ENCODE measurements at regions not wholly inside any gene's neighbourhood (a gene's known extent, or its start where the extent isn't known, plus 50 kb on each side); places are given as distances from the start of the nearest gene placed in this dataset.

DNA sequence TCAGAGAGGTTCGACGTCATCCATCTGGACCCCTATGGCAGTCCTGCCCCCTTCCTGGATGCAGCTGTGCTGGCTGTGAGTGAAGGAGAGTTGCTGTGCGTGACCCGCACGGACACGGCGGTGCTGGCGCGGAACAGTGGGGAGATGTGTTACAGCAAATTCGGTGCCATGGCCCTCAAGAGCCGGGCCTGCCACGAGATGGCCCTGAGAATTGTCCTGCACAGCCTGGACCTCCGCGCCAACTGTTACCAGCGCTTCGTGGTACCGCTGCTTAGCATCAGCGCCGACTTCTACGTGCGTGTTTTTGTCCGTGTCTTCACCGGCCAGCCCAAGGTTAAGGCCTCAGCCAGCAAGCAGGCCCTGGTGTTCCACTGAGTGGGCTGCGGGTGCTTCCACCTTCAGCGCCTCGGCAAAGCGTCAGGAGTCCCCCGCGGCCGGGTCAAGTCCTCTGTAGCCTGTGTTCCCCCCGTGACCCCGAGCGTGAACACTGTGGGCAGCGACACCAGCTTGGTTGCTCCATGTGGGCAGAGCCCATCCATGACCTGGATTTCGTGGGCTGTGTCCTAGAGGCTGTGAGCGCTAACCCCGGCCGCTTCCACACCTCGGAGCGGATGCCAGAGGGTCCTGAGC is 186.7 kb upstream of the SLITRK2 start:
- DNase-seq (ENCODE audit: low spot score), result no peak

DNA sequence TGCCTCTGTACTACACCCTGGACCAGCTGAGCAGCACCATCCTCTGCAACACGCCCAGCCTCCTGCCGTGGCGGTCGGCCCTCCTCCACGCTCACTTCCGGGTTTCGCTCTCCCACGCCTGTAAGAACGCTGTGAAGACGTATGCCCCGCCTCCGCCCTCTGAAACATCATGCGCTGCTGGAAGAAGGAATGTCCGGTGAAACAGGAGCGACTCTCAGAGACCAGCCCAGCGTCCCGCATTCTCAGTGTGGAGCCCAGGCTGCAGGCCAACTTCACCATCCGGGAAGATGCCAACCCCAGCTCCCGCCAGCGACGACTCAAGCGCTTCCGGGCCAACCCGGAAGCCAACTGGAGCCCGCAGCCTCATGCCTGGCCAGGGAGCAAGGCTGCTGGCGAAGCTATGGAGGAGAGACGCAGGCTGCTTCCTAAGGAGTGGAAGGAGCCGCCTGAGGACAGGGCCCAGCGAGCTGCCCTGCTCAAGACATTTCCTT is 186.1 kb upstream of the SLITRK2 start:
- DNase-seq (ENCODE audit: low spot score), result no peak

DNA sequence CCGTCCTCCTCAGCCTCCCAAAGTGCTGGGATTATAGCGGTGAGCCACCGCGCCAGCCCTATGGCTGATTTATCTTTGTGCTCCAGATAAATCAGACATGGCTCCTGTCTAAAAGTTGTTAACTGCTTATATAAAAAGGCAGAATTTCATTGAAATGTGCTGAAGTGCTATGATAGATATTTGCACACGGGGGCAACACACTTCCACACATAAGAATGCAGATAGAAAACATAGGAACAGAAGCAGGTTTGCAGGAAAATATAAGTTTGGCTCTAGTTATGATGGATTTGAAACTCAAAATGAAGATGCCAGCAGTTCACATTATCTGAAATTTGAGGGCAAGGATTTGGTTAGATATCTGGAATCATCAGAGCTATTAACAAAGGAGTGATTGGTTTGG is 163.1 kb upstream of the SLITRK2 start:
- DNase-seq (ENCODE audit: low spot score), result no peak

DNA sequence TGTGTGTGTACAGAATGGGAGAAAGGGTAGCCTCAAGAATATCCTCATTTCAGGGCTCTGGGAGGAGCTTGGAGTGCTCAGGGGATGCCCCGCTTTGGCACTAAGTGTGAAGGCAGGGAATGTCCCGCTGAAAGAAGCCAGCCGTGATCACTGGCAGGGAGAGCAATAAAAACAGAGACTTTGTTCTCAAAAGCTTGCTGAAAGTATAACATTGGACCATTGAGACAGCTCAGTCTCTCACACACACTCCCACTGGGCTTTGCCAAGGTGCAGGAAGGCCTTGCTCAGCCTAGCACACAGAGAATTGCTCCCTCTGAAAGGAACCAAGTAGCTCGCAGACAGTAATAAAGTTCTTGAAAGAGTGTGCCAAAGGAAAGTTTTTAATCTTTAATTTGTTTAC is 143.8 kb upstream of the SLITRK2 start:
- DNase-seq (ENCODE audit: low spot score), result no peak

DNA sequence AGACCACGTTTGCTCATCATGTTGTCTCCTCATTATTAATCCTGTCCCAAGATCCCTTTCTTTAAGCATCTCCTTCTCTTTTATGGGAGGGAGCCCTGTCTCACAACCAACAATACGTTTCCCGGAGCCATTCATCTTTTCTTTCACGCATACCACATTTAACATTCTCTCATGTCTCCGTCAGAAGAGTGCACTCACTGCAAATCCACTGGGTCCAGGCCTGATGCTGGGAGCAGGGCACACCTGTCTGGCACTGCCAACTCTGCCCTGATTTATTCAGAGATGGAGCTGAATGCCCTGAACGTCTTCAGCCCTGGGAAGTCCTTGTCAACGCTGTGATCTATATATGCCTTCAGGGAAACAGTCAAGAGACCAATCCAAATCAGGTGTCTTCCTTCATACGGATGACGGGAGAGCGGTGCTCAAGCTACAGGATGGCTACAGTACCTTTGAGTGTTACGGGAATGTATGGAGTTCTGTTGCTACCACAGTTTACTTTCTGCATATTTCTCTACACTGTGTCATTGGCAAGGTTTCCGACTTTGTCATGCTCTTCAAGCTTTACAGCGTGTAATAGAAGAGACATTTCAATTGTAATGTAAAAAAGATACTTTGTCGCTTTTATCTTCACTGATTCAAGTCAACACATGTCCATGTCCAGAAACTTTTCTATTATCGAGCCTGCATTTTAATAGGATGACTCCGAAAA is 140.4 kb upstream of the SLITRK2 start:
- DNase-seq (ENCODE audit: low spot score), result no peak

DNA sequence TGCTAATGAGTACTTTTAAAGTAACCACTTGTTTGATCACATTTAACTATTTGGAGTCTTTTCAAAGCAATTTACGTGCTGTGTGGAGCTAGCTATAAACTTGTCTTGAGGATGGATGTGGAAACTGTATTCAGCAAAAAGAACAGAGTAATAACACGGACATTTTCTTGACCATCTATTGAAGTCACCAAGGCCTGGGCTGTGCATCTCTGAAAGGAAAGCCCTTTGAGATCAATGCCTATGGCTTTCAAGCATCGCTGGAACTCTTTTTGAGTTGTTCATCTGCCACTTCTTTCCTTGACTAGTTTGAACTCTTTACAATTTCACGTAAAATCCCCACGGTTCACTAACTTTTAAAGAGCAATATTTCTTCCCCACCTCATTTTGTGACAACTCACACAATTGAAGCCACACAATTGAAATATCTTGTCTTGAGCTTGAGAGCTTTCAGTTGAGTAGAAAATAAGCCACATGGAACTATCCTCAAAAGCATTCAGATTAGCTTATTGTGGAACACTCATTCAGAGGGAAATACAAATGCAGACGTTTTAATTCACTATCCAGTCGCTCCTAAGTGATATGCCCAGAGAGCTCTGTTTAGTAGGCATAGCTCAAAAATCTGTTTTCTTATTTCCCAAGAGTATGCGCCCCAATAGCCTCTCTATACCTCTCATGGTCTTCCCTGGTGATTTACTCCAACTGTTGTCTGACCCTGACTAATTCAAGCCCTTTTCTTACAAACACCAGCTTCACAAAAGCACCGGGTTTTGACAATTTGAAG is 134.9 kb upstream of the SLITRK2 start:
- DNase-seq (ENCODE audit: low spot score), result no peak

DNA sequence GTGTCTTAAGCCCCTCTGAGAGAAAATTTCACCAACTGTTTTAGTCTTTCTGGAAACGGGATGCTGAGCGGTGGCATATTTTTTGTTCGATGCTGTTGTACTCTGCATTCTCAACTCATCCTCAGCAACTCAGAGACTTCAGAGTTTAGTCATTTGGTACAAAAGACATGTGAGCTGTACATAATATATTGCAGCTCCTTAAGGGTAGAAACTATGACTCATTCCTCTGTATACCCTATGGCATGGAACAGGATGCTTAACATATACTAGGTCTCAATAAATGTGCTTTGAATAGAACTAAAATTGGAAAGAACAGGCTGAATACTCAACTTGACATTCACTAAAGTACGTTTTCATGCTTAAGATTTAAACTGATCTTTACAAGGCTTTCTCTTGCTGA is 130.5 kb upstream of the SLITRK2 start:
- DNase-seq (ENCODE audit: low spot score), result no peak

DNA sequence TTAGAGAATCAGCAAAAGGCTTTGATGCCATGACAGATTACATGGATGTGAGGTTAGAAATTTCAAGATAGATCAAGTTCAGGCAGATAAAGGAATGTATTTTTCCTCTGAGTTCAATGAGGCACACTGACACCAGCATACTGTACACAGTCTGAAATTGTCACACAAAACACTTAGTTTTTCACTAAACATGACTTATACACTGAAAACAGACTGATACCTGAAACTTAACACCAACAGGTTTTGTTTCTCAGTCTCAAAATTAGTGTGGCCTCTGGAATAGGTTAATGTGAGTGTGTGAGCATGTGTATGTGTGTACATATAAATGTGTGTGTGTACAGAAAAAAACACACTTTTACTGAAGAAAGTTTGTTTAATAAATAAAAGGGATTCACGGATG is 129.9 kb upstream of the SLITRK2 start:
- DNase-seq (ENCODE audit: low spot score), result no peak

DNA sequence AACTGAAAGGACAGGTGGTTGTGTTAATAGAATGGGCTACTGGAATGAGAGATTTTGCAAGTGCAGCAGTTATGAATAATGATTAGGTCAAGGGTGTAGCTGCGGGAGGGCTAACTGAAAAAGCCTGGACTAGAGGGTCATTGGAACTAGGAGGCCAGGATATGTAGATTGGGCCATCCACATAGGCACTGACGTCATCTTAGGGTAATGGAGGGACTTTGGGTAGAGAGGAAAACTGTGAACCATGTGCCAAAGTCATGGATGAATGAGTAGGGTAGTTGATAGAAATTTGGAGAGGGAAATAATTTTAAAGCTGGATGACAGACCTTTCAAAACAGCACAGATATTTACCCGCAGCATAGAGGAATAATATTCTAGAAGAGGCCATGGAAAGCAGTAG is 123.6 kb upstream of the SLITRK2 start:
- no peak for DNase-seq (ENCODE audit: low spot score)

DNA sequence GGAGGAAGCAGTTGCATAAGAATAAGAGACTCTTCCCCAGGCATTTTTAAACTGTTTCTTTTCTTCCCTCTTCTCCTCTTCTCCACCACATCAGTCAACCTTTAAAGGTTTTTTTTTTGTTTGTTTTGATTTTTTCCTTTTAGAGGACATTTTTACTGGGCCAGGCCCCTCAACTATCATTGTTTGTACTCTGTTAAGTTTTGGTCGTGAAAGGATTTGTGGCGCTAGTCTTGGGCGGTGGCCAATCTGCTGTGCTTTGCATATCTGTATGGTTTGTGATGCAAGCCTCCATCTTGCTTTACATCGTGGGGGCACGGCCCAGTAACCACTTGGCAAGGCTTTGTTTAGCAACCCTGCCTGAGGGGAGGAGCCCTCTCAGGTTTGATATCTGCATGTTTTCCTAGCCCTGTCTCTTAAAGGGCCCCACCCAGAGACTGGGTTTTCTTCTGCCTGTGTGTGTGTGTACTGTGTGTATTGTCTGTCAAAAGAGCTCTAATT is 101.9 kb upstream of the SLITRK2 start:
- DNase-seq (ENCODE audit: low spot score), result no peak

DNA sequence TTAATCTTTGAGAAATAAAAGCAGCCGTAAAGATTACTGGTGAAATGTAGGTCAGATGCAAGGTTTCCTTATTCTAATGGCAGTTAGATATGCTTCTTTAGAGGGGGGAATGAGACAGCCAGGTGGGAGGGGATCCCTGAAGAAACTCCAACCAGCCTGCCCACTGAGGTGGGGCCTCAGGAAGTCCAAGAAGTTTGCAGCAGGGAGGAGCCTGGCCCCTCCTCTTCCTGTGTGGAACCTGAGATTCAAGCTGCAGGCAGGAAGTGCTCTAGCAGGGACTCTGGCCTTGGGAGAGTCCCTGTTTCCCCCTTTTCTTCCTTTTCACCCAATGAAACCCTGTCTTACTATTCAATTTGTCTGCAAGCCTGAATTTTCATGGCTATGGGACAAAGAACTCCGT is 101.4 kb upstream of the SLITRK2 start:
- no peak for DNase-seq (ENCODE audit: low spot score)

DNA sequence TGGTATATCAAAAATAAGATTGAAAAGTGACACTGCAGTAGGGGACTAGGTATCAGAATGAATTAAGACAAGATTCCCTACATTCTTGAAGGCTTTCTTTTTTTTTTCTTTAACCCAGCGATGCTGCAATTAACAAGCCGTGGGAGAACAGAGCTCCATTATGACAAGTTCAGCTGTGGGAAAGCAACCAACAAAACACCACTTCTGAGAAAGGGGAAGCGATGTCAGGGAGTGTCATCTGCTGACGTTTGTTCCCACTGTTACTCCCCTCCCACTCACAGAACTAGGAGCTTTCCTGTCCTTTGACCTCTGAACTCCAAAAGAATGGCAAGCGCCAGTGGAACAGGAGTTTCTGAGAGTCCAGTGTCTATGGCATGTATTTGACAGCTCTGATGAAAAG is 90.2 kb upstream of the SLITRK2 start:
- DNase-seq (ENCODE audit: low spot score), result no peak

DNA sequence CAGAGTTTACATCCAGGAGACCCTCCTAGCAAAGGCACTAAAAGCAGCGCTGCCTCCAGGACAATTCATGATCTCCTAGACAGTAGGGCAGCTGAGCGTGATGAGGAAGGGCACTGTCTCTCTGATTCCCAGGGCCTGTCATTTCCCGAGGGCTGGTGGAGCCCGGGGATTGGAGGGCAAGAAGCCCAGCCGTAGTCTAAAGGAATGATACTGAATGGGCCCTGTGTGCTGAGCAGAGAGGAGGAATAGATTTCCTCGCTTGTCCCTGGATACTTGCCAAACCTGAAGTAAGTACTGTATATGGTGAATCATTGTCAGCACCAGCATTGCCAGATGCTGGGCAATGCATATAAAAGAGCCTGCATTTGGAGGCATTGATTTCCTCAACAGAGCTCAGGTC is 88.0 kb upstream of the SLITRK2 start:
- DNase-seq (ENCODE audit: low spot score), result no peak

DNA sequence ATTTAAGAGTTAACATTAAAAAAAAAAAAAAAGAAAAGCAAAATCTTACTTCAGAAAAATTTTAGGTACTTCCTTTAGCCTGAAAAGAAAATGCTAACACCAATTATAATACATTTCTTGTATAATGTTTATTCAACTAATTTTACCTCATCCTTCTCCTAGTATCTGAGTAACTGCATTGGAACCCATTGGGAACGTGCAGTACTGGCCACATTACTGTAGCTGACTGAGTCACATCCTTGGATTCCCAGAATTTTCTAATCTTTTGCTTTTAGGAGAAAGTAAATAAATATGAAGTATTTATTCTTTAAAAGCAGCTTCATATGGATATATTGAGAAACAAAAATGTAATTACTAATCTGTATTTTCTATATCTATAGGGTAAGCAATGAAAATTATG is 82.6 kb upstream of the SLITRK2 start:
- no peak for DNase-seq (ENCODE audit: low spot score)

DNA sequence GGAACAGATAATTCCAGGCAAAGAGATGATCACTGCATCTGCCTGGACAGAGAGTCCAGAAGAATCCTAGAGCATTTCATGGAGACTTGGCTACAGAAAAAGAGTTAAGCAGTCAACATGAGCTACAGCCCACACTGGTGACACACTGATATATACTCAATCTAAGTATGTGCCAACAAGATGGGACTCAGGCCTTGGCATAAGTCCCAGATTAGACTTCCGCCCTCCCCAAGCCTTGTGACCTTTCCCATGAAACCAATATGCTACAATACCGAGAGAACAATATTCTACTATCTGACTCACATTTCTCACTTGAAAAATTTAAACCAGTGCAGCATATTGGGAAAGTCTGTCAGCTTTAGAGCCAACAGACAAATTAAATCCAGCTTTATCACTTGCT is 65.7 kb upstream of the SLITRK2 start:
- DNase-seq (ENCODE audit: low spot score), result peak; percentile 0
